Adipocyte (in vitro differentiated cells): ENCODE measurements at regions not wholly inside any gene's neighbourhood (a gene's known extent, or its start where the extent isn't known, plus 50 kb on each side); places are given as distances from the start of the nearest gene placed in this dataset.

Source experiments
- DNase-seq: peaks from one replicate; pipeline ENCODE4 v3.0.0-alpha.2; 2015; ENCODE audit warnings: low read depth
- H3K27me3 ChIP-seq: replicated peaks from 2 replicates; pipeline ENCODE4 v1.7.0; 2013; ENCODE audit warnings: mild to moderate bottlenecking, low read length, moderate library complexity; ENCODE audit not compliant: control insufficient read depth, insufficient read depth
- H3K36me3 ChIP-seq: 2 replicates; pipeline ENCODE4 v1.7.0; 2013; ENCODE audit warnings: low read length, mild to moderate bottlenecking, moderate library complexity; ENCODE audit not compliant: control insufficient read depth, insufficient read depth, severe bottlenecking
- H3K4me1 ChIP-seq: 2 replicates; pipeline ENCODE4 v1.7.0; 2013; ENCODE audit warnings: mild to moderate bottlenecking, low read length, moderate library complexity; ENCODE audit not compliant: control insufficient read depth, insufficient read depth
- H3K4me3 ChIP-seq: 2 replicates; pipeline ENCODE4 v1.7.0; 2013; ENCODE audit warnings: mild to moderate bottlenecking, low read length, moderate library complexity
- H3K9ac ChIP-seq: 2 replicates; pipeline ENCODE4 v1.7.0; 2013; ENCODE audit warnings: mild to moderate bottlenecking, low read length, moderate library complexity
- H3K9me3 ChIP-seq: 2 replicates; pipeline ENCODE4 v1.7.0; 2013; ENCODE audit warnings: mild to moderate bottlenecking, low read length, moderate library complexity; ENCODE audit not compliant: control insufficient read depth

DNA sequence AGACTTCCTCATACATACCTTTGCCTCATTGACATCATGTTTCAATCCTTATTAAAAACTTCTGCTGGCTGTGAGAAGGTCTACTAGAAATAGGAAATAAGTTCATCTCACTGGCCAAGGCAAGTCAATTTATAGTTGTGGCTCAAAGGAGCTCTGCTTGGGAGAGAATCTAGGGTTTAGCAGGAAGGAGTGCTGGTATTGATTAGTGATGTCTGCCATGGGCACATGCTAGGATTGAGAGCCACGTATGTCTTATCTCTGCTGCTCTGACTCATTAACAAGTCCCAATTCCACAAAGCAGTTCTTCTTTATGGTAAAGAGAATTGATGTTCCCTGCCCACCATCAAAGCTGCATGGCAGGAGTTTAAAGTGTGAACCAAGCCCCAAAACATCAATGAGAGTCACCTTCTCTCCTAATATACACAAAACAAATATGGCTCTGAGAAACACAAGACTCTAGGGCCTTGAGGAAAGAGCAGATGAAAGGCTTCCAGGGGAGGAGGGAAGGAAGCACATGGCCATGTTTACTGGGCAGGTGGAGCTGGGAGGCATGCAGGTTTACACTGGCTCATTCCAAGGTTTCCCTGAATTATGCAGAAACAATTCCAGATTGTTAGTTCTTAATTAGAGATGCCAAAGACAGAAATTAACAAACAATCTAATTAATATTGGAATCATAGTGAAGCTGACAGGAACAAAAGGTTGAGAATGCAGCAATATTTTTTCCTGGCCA, 931.9 kb upstream of the TMEM132C start:
- no peak for DNase-seq
- Histone ChIP-seq H3K4me3 (no peak overlapping the region), H3K36me3 (no peaks in the 10 kb centered on the region), H3K4me1 (no peaks in the 10 kb centered on the region), H3K27me3 (no peaks in the 10 kb centered on the region), H3K9ac (no peak overlapping the region), H3K9me3 (no peaks in the 10 kb centered on the region)

DNA sequence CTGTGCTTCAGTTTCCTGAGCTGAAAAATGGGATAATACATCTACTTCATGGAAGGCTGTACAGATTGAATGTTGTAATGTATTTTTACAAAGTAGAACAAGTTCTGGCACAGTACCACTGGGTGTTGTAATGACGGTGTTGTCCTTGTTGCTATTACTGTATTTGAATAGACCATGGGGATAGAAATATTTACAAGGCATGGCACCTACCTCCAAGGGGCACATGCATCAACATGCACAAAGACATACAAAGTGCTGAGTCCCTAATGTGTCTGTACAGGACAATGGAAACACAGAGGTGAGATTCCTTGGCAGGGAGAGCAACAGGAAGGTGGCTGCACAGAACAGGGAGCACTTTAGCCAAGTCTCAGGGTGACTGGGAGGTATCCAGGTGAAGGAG, 930.6 kb upstream of the TMEM132C start:
- Histone ChIP-seq H3K9ac (no peak overlapping the region), H3K27me3 (no peaks in the 10 kb centered on the region), H3K4me1 (no peaks in the 10 kb centered on the region), H3K36me3 (no peaks in the 10 kb centered on the region), H3K4me3 (no peak overlapping the region), H3K9me3 (no peaks in the 10 kb centered on the region)
- no peak for DNase-seq

DNA sequence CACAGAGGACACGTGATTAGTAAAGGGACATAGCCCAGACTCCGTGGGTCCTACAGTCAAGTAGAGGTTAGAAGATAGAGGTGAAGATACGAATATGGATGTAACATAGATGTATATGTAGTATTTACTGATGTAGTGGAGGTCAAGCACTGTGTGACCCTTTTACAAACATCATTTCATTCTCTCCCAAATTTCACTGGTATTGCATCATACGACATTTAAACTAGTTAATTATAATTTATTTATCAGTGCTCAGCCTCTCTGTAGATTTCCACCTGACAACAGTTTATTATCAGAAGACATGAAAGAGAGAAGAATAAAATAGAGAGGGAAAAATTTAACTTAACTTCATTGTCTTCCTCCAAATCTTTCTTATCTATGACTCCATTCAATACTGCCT, 927.9 kb upstream of the TMEM132C start:
- Histone ChIP-seq H3K9ac (no peak overlapping the region), H3K36me3 (no peaks in the 10 kb centered on the region), H3K4me1 (no peaks in the 10 kb centered on the region), H3K27me3 (no peaks in the 10 kb centered on the region), H3K4me3 (no peak overlapping the region), H3K9me3 (no peaks in the 10 kb centered on the region)
- DNase-seq: no peak

DNA sequence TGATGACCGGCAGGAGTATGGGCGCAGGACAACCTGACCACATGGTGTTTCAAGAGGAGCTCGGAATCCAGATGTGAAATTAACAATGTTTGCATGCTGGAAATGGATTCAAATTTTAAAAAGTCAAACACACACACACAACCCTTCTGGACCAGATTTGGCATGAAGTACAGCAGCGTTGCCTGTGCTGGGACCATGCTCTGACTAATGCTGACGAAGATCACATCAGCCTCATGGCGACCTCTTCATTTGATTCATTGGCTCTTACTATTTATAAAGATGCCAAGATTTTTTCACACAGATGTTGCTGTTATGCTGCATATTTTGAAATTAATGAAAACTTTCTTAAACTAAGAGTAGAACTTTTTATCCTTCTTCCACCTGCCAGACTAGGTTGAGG, 926.6 kb upstream of the TMEM132C start:
- peaks cover 4% of the 10 kb centered on the region for H3K27me3 ChIP-seq

DNA sequence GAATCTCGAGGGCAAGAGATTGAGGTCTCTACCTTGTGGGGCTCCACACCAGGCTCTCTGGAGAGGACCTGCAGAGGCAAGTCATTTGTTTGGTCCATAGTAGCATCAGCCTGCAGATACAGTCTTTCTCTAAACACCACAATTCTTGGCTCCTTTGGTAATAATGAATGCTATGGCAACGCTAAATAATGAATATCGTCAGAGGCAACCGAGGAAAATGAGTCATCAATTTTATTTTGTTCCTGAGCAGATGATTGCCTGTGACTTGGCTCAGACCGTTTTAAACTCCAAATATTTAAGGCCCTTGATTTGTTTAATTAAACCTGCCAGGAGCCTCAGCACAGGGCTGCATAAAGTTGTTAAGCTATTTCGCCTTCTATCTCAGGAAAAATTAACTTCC, 924.1 kb upstream of the TMEM132C start:
- Histone ChIP-seq H3K27me3 (peaks cover 4% of the 10 kb centered on the region), H3K4me3 (no peak overlapping the region), H3K36me3 (no peaks in the 10 kb centered on the region), H3K4me1 (no peaks in the 10 kb centered on the region), H3K9ac (no peak overlapping the region), H3K9me3 (peaks cover 6% of the 10 kb centered on the region)
- no peak for DNase-seq

More for the DNA sequence above, 926.6 kb upstream of the TMEM132C start:
- Histone ChIP-seq H3K36me3 (no peaks in the 10 kb centered on the region), H3K9ac (no peak overlapping the region), H3K4me1 (no peaks in the 10 kb centered on the region), H3K9me3 (no peaks in the 10 kb centered on the region), H3K4me3 (no peak overlapping the region)
- DNase-seq: no peak

DNA sequence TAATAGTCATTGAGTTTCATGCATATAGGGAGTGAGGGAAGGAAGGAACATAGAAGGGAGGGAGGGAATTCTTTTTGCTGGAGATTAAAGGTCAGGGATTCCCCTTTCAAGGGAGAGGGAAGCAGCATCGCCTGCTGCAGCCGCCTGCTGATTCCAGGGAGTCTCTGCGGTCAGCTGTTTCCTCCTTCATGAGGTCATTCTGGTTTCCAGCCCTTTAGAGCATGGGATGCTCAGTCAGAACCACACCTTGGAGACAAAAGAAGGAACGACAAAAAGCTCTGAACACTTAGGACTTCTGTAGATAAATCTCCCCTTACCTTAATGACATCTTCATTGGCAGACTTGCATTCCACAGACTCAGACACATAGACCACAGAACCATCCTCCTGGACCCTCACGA, 923.0 kb upstream of the TMEM132C start:
- no peak overlapping the region for H3K9ac ChIP-seq
- H3K9me3 ChIP-seq: peaks cover 6% of the 10 kb centered on the region
- no peak for DNase-seq
- no peaks in the 10 kb centered on the region for H3K4me1 ChIP-seq
- H3K36me3 ChIP-seq: no peaks in the 10 kb centered on the region
- no peak overlapping the region for H3K4me3 ChIP-seq
- peaks cover 4% of the 10 kb centered on the region for H3K27me3 ChIP-seq

DNA sequence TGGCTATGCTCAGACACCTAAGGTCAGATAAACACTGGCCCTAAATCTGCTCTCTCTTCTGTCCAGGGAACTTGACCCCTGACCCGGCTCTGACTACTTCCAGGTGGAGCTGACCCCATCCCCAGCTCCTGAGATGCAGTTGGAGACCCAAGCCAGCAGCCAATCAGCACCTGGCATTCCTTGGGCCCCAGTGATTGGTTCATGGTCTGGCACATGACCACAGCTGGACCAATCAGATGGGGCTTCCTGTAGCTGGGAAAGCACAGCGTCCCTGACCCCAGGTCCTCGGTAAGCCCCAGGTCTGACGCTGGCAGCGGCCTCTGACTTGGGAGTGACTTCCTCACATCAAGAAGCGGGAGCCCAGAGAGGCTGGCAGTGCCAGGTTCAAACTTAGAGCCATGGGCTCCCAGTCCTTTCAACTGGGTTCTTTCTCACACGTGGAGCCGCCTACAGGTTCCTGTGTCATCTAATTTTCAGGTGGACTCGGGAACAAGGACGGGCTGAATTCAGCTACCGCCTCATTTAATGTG, 915.4 kb upstream of the TMEM132C start:
- no peak for DNase-seq
- Histone ChIP-seq H3K9me3 (peaks cover 2% of the 10 kb centered on the region), H3K4me3 (no peak overlapping the region), H3K27me3 (no peaks in the 10 kb centered on the region), H3K36me3 (no peaks in the 10 kb centered on the region), H3K9ac (no peak overlapping the region), H3K4me1 (peaks cover 6% of the 10 kb centered on the region)

DNA sequence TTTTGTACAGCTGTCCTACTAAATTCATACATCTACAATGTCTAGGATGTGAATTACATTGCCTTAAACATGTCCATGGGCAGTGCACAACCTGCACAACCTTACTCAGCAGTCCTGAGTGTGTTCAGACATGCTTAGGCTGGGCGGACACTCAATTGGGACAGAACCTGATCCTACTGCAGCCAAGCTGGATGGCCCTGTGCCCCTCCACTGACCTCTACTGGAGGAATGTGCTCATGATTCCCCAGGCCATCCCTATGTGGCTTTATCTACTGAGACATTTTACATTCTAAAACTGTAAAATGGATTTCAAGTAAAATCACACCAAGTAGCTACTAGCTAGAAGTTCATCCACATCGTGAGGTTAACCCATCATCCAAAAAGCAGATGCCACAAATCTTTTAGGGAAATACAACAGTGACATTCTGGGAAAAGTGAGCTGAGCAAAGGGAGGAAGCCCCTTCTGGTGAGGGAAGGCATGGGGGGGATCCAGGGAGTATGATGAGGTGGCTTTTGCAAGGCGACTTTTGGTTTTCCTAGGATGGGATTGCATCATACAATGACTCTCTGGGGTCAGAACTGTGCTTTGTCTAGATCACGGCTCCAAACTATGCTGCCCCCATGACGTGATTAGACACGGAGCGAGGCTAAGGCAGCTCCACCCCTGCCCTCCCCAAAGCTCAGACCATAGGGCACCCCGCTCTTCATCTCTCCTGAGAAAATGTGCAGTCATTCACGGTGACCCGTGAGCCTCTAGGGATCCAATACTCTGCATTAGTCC, 911.7 kb upstream of the TMEM132C start:
- Histone ChIP-seq H3K27me3 (no peaks in the 10 kb centered on the region), H3K4me3 (no peak overlapping the region)
- peak; percentile 50 for DNase-seq

DNA sequence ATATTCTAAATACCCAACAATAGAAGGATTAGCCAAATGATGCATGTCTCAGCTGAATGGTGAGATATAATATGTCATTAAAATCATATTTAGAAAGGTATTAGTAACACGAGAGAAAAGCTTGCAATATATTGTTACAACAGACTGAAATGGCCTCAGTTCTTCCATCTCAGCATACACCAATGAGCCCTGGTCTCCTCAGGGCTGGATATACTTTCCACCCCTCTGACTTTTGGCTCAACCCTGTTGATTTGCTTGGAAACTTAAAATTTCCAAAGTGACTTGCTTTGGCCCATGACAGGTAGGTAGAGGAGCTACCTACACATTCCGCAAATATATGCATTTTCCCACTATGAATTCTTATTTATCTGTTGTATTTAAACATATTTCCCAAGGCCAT, 908.1 kb upstream of the TMEM132C start:
- no peaks in the 10 kb centered on the region for H3K9me3 ChIP-seq
- H3K27me3 ChIP-seq: no peaks in the 10 kb centered on the region
- no peaks in the 10 kb centered on the region for H3K36me3 ChIP-seq
- DNase-seq: no peak
- no peak overlapping the region for H3K9ac ChIP-seq
- no peak overlapping the region for H3K4me3 ChIP-seq
- H3K4me1 ChIP-seq: peaks cover 6% of the 10 kb centered on the region

More for the DNA sequence above, 911.7 kb upstream of the TMEM132C start:
- Histone ChIP-seq H3K9ac (no peak overlapping the region), H3K4me1 (peaks cover 6% of the 10 kb centered on the region), H3K9me3 (no peaks in the 10 kb centered on the region), H3K36me3 (no peaks in the 10 kb centered on the region)

DNA sequence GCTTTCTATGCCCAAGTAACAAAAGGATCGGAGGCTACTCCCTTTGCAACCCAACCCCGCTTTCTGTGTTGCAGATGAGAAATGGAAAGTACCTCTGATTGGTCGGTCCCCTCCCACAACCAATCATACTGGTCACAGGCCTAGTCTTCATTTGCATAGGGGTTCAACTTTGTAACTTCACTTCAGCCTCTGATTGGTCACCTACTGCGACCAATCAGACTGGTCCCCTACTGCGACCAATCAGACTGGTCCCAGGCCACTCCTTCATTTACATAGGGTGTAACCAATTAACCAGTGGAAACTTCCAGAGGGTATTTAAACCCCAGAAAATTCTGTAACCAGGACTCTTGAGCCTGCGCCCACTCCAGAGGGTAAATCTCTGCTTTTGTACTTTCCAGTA, 906.4 kb upstream of the TMEM132C start:
- DNase-seq: no peak
- H3K27me3 ChIP-seq: no peaks in the 10 kb centered on the region
- H3K9ac ChIP-seq: no peak overlapping the region
- H3K4me3 ChIP-seq: no peak overlapping the region
- no peaks in the 10 kb centered on the region for H3K9me3 ChIP-seq
- H3K36me3 ChIP-seq: no peaks in the 10 kb centered on the region
- H3K4me1 ChIP-seq: peaks cover 2% of the 10 kb centered on the region

DNA sequence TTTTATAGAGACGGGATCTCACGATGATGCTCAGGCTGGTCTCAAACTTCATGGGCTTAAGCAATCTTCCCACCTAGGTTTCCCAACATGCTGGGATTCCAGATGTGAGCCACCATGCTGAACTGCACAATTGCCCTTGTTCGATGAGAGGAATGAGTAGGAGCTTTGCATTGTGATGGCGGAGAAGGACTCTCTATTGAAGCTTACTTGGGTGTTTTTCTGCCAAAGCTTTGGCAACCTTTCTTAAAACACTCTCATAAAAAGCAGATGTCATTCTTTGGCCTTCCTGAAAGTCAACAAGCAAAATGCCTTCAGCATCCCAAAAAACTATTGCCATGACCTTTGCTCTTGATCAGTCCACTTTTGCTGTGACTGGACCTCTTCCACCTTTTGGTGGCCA, 904.8 kb upstream of the TMEM132C start:
- Histone ChIP-seq H3K27me3 (no peaks in the 10 kb centered on the region), H3K4me3 (no peak overlapping the region), H3K9ac (no peak overlapping the region), H3K36me3 (no peaks in the 10 kb centered on the region), H3K4me1 (no peaks in the 10 kb centered on the region), H3K9me3 (no peaks in the 10 kb centered on the region)
- no peak for DNase-seq
